Ascending aorta (tissue), 2 donors: ENCODE measurements at regions not wholly inside any gene's neighbourhood (a gene's known extent, or its start where the extent isn't known, plus 50 kb on each side); places are given as distances from the start of the nearest gene placed in this dataset.
"Not testable (repeated sequence)": the region's sequence is repeated elsewhere in the genome, so short reads cannot be mapped to it uniquely, and the experiment has no call there.

Source experiments
- DNase-seq, 2 donors: peaks; one replicate each; pipeline ENCODE4 v3.0.0-alpha.2; 2019; ENCODE audit warnings: low spot score in 2 of 2
- H3K27ac ChIP-seq, 2 donors: fragments of 200-600 bp; sonication (generic); one replicate each; pipeline ENCODE4 v1.5.1; 2016 to 2017; ENCODE audit warnings: mild to moderate bottlenecking in 1 of 2
- H3K27me3 ChIP-seq: fragments of 200-600 bp; sonication (generic); one replicate; pipeline ENCODE4 v1.5.1; 2017
- H3K36me3 ChIP-seq, 2 donors: fragments of 200-600 bp; sonication (generic); one replicate each; pipeline ENCODE4 v1.5.1; 2016
- H3K4me1 ChIP-seq, 2 donors: fragments of 200-600 bp; sonication (generic); one replicate each; pipeline ENCODE4 v1.5.1; 2016 to 2017; ENCODE audit warnings: mild to moderate bottlenecking in 1 of 2
- H3K4me3 ChIP-seq, 2 donors: fragments of 200-600 bp; sonication (generic); one replicate each; pipeline ENCODE4 v1.5.1; 2016 to 2017; ENCODE audit warnings: mild to moderate bottlenecking in 1 of 2
- H3K9me3 ChIP-seq, 2 donors: fragments of 200-600 bp; sonication (generic); one replicate each; pipeline ENCODE4 v1.5.1; 2016
- CTCF ChIP-seq, 3 experiments: fragments of 200-600 bp in 2 of 3; fragments of 450-650 bp in 1 of 3; sonication (generic) in 2 of 3; IDR thresholded peaks; one replicate each; pipeline ENCODE4 v1.5.1; 2016 to 2019; ENCODE audit warnings: antibody characterized with exemption in 3 of 3, mild to moderate bottlenecking in 1 of 3, moderate library complexity in 1 of 3
- intact Hi-C: fragments of 100-400 bp; cut with DNase I; formaldehyde crosslinking; loops from one replicate; pipeline ENCODE4 v1.15.1; 2023

GRCh38 chr4:156377036-156377710, 423.5 kb upstream of the CTSO start:
- Histone ChIP-seq H3K9me3 (no peaks in the 10 kb centered on the region), H3K4me1 (no peaks in the 10 kb centered on the region), H3K27ac (no peak overlapping the region), H3K4me3 (no peak overlapping the region), H3K27me3 (no peaks in the 10 kb centered on the region), H3K36me3 (no peaks in the 10 kb centered on the region)
- DNase-seq = no peak
- intact Hi-C loops = no loop called here
- TF ChIP-seq CTCF (IDR thresholded peaks at IDR 0.05) = no peak

GRCh38 chr4:156374894-156375293, 421.2 kb upstream of the CTSO start:
- Histone ChIP-seq H3K4me1 (no peaks in the 10 kb centered on the region), H3K36me3 (no peaks in the 10 kb centered on the region), H3K4me3 (no peak overlapping the region), H3K27ac (no peak overlapping the region), H3K27me3 (no peaks in the 10 kb centered on the region), H3K9me3 (no peaks in the 10 kb centered on the region)
- intact Hi-C loops = no loop called here
- DNase-seq = no peak
- no peak for TF ChIP-seq CTCF (IDR thresholded peaks at IDR 0.05)

GRCh38 chr4:156374069-156374468, 420.4 kb upstream of the CTSO start:
- H3K4me3 ChIP-seq = no peak overlapping the region
- intact Hi-C loops = no loop called here

GRCh38 chr4:156367502-156367901, 413.8 kb upstream of the CTSO start:
- intact Hi-C loops, DNase-seq, H3K27me3 ChIP-seq, H3K4me3 ChIP-seq, H3K4me1 ChIP-seq, H3K27ac ChIP-seq, H3K36me3 ChIP-seq, H3K9me3 ChIP-seq: not testable (repeated sequence)

More at GRCh38 chr4:156374069-156374468, 420.4 kb upstream of the CTSO start:
- H3K27me3 ChIP-seq = no peaks in the 10 kb centered on the region
- no peaks in the 10 kb centered on the region for H3K36me3 ChIP-seq
- H3K4me1 ChIP-seq = no peaks in the 10 kb centered on the region
- no peak overlapping the region for H3K27ac ChIP-seq
- no peaks in the 10 kb centered on the region for H3K9me3 ChIP-seq
- no peak for TF ChIP-seq CTCF (IDR thresholded peaks at IDR 0.05)
- DNase-seq = no peak

GRCh38 chr4:156362581-156362980, 408.9 kb upstream of the CTSO start:
- H3K9me3 ChIP-seq = no peaks in the 10 kb centered on the region
- no peaks in the 10 kb centered on the region for H3K4me1 ChIP-seq
- no peaks in the 10 kb centered on the region for H3K27me3 ChIP-seq
- intact Hi-C loops = no loop called here
- no peak for DNase-seq
- no peak for TF ChIP-seq CTCF (IDR thresholded peaks at IDR 0.05)
- no peak overlapping the region for H3K27ac ChIP-seq
- H3K4me3 ChIP-seq = no peak overlapping the region
- H3K36me3 ChIP-seq = no peaks in the 10 kb centered on the region

- Histone ChIP-seq H3K27ac (no peak overlapping the region), H3K4me3 (no peak overlapping the region), H3K4me1 (peaks cover 0 to 3% of the 10 kb centered on the region in 2 donors), H3K9me3 (no peaks in the 10 kb centered on the region), H3K36me3 (no peaks in the 10 kb centered on the region), H3K27me3 (no peaks in the 10 kb centered on the region)
- no peak for TF ChIP-seq CTCF (IDR thresholded peaks at IDR 0.05)
- intact Hi-C loops = no loop called here
- DNase-seq = no peak
These were observed 393.9 kb upstream of the CTSO start for GRCh38 chr4:156347412-156348075.
